HG03469 (cell line): ENCODE measurements at regions not wholly inside any gene's neighbourhood (a gene's known extent, or its start where the extent isn't known, plus 50 kb on each side); places are given as distances from the start of the nearest gene placed in this dataset.
"Not testable (repeated sequence)": the region's sequence is repeated elsewhere in the genome, so short reads cannot be mapped to it uniquely, and the experiment has no call there.

Experiments used
- ATAC-seq: cut with Tn5 transposase; IDR thresholded peaks from one replicate; pipeline ENCODE4 v1.9.1; 2021; ENCODE audit warnings: mild to moderate bottlenecking, moderate library complexity, moderate number of reproducible peaks; ENCODE audit not compliant: unreplicated experiment

DNA sequence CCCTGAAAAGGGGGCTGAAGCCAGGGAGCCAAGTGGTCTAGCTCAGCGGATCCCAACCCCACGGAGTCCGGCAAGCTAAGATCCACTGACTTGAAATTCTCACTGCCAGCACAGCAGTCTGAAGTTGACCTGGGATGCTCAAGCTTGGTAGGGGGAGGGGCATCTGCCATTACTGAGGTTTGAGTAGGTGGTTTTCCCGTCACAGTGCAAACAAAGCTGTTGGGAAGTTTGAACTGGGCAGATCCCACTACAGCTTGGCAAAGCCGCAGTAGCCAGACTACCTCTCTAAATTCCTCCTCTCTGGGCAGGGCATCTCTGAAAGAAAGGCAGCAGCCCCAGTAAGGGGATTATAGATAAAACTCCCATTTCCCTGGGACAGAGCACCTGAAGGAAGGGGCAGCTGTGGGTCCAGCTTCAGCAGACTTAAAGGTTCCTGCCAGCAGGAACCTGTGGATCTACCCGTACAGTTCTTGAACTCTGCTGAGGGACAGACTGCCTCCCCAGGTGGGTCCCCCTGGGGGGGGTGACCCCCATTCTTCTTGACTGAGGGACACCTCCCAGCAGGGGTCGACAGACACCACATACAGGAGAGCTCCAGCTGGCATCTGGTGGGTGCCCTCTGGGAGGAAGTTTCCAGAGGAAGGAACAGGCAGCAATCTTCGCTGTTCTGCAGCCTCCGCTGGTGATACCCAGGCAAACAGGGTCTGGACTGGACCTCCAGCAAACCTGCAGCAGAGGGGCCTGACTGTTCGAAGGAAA, 156.4 kb upstream of the ETV3 start:
- ATAC-seq = not testable (repeated sequence)

DNA sequence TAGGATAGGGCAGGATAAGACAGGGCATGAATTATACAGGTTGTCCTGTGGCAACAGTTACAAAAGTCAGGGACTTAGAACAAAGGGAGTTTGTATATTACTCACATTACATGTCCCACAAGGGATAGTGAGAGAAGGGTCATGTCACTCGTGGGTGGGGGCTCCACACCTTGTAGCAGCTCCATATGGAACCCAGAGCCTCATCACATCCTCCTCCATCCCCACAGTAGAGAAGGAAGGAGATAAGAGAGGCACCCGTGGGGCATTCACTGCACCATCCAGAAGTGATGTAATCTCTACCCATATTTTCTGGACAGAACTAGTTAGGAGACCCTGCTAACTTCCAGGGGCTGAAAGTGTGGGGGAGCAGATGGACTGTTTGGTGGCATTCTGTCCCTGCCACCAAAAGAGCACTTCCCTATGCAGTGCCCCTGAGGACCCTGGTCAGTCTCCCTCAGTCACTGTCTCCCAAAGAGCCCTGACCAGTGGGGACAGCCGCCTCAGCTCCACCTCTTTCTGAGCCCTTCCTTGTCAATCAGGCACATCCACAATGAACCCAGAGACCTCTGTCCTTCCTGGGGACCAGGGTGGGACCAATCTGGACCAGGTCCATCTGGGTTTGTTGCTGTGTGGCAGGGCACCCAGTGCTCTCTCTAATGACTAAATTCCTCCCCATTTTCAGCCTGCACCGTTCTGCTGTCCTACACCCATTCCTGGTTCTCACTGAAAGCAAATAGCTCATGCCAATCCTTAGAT, 154.8 kb upstream of the ETV3 start:
- no peak for ATAC-seq

DNA sequence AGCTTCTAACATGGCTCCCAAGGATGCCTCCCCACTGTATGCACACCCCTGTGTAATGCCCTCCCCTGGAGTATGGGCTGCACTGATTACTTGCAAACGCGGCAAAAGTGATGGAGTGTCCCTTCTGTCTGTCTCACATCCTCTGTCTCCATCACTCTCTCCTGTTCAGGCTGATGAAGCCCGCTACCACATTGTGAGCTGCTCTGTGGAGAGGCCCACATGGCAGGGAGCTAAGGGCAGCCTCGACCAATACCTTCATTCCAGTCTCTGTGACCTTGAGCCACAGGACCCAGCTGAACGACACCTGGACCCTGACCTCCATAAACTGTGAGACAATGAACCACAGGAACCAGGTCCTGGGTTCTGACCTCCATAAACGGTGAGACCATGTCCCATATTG, 154.1 kb upstream of the ETV3 start:
- ATAC-seq = no peak

DNA sequence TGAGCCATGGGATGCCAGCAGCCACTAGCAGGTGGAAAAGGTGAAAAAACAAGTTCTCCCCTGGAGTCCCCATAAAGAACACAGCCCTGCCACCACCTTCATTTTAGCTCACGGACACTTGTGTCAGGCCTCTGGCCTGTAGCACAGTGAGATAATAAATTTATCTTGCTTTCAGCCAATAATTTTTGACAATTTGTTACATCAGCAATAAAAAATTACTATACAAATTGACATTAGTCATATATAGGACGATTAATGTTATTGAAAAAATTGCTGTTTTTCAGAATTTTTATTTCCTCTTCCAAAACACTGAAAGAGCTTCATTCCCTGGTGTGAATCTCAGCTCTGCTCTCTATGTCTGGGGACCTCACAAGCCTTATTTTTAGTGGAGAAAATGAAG, 152.9 kb upstream of the ETV3 start:
- no peak for ATAC-seq

GRCh38 chr1:157289424-157290105, 151.4 kb upstream of the ETV3 start:
- no peak for ATAC-seq

DNA sequence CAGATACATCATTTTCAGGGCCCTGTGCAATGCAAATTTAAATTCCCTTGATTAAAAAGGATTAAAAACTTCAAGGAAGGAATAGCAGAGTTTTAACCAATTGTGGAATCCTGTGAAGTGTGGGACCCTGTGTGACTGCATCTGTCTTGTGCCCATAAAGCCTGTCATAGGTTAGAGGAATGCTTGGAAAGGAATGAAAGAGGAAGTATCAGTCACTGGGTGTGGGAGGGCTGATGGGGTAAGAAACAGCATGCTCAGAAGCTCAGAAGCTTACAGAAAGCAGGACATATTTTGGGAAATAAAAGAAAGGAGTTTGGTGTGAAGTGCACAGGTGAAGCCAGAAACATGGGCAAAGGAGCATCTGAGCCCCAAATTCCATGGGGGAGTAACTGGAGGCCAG, 150.8 kb upstream of the ETV3 start:
- no peak for ATAC-seq

DNA sequence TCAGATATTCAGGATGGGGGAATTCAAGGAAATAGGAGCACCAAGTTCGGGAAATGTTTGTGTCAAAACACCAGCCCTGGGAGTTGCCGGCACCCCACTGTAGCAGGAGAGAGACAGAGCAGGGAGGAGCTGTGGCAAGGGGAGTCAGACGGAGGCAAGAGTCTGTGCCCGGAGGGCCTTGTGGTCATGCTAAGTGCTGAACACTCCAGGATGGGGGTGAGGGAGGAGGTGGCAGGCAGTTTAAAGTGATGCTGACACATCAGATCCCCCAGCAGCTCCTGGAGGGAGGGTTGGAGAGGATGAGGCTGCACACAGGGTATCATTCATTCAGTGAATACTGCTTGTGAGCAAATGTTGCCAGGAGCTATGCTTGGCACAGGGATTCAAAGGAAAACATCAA, 150.3 kb upstream of the ETV3 start:
- no peak for ATAC-seq

GRCh38 chr1:157288006-157288405, 149.8 kb upstream of the ETV3 start:
- ATAC-seq = no peak

GRCh38 chr1:157287462-157287861, 149.3 kb upstream of the ETV3 start:
- ATAC-seq = no peak

DNA sequence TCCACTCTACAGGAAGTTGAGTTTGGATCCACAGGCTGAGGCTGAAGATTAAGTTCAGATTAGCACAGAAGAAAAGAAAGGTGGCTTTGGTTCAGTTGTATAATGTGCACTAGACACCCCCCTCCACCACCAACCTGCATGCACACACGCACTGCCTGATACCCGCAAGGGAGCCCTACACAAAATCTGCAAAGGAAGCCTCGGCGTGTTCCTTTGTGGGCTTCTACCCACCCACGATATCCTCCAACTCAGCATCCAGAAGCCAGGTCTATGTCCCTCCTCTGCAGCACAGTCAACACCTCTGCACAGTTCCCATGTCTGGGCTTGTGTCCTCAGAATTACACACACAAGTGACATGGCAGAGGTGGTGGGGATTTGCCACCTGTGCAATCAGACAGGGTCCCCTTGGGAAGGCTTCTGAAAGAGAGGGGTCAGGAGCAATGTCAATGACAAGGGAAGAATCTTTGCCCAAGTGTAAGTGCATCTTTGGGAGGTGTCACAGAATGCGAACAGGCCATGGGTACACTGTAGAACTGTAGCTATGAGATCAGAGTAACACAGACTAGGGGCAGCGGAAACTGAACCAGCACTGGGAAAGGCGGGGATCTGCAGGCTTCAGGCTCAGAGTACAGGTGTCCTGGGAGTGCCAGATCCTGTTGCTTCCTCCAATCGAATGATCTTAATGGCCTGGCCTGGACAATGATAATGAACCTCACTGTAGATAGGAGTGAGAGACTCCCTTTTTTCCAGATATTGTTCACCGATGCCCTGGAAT, 148.6 kb upstream of the ETV3 start:
- no peak for ATAC-seq

- ATAC-seq = no peak
Observed at GRCh38 chr1:157286096-157286495, 147.9 kb upstream of the ETV3 start.

DNA sequence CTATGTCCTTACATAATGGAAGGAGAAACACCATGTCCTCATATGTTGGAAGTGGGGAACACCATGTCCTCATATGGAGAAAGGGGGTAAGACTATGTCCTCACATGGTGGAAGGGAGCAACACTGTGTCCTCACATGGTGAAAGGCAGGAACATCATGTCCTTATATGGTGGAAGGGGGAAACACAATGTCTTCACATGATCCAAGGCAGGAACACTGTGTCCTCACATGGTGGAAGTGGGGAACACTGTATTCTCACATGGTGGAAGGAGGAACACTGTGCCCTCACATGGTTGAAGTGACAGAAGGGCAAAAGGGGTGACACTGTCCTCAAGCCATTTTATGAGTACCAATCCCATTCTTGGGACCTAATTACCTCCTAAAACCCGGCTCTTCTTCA, 146.3 kb upstream of the ETV3 start:
- ATAC-seq = no peak

- ATAC-seq = no peak
Observed at GRCh38 chr1:157279802-157280140, 141.6 kb upstream of the ETV3 start.

DNA sequence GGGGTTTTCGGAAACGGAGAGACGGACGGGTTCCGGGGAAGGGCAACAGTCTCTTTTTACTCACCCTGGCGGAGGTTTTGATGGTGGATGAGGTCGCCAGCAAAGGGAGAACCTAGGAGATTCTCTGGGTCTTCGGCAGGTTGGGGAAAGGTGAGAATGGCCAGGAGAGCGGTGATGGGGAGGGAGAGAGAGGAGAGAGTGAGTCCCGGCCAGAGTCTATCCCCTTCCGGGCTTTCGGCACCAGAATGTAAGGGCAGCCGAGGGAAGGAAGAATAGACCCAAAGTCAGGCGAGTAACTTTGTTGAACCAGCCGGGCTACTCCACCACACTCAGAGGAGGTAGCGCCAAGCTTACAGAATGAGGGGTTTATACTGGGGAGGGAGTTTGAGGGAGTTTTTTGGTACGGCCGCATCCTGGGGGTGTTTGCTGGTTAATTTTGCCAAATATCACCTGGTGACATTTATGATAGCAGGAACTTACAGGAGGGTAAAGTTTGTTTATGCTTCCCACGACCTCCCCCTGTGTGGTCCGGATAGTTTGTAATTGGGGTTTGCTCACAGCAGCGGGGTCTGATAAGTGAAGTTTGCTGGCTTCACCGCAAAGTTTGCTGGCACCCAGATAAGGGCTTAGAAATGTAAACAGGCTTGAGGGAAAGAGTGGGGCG, 141.1 kb upstream of the ETV3 start:
- no peak for ATAC-seq

DNA sequence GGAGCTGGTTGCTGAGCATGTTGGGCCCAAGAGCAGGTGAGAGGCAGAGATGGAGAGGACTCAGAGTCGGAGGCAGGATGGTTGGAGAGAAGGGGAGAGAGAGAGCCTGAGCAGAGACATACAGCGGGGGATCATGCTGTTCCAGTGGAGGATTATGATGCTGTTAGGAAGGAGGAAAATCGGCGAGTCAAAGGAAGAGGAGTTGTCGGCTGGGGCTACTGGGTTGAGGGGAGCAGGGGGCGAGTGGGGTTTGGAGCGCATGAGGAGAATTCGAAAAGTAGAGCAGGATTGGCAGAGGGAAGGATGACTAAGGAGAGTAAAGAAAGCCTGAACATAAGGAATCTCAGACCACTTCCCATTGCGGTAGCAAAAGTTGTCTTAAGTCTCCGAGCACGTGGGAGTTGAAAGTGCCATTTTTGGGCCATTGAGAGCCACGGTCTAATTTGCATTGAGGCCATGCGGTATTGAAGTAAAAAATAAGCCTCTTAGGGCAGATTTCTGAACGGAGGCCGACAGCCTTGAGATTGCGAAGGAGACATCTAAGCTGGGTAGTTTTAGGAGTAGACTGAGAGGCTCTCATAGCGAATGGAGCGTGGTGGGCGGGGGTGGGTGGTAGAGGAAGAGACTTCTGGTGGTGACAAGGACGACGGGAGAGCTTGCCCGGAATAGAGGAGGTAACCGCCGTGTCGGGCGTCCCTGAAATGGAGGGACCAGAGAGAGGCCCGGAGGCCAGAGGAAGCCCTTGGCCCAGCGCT, 140.4 kb upstream of the ETV3 start:
- ATAC-seq = no peak

DNA sequence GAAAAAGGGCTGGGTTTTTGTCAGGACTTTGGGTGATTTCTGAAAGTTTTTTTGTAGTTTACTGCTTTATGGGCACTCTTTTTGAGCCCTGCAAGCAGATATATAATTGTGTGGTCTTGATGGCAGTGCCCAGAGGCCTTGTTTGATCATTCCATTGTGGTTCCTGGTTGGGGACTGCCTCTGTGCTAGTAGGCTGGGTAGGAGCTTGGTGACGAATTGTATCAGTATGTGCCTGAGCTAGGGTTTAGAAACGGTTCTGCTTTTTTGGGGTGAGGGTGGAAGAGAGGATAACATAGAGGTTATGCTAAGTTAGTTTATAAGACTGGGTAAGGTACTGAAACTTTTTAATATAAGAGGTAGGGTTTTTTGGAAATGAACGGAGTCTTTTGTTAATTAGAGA, 139.7 kb upstream of the ETV3 start:
- ATAC-seq = no peak

- ATAC-seq = no peak
Observed at GRCh38 chr1:157277281-157277680, 139.1 kb upstream of the ETV3 start.

GRCh38 chr1:157274698-157275534, 136.7 kb upstream of the ETV3 start:
- no peak for ATAC-seq
